Esophagus muscularis mucosa (tissue), 4 donors: ENCODE measurements at regions not wholly inside any gene's neighbourhood (a gene's known extent, or its start where the extent isn't known, plus 50 kb on each side); places are given as distances from the start of the nearest gene placed in this dataset.

Experiments used
- DNase-seq: peaks from one replicate; pipeline ENCODE4 v3.0.0-alpha.2; 2017; ENCODE audit errors: extremely low spot score
- H3K27ac ChIP-seq, 4 donors: fragments of 200-600 bp; sonication (generic); replicated peaks in 1 of 4; 1 replicate in 3 of 4; 2 replicates in 1 of 4; pipeline ENCODE4 v1.5.1; 2016 to 2019; ENCODE audit warnings: mild to moderate bottlenecking in 1 of 4
- H3K27me3 ChIP-seq, 4 donors: fragments of 200-600 bp; sonication (generic); one replicate each; pipeline versions ENCODE4 v1.5.1 to v1.6.0; 2016 to 2019
- H3K36me3 ChIP-seq, 4 donors: fragments of 200-600 bp; sonication (generic); one replicate each; pipeline ENCODE4 v1.5.1; 2016 to 2019
- H3K4me1 ChIP-seq, 4 donors: fragments of 200-600 bp; sonication (generic); one replicate each; pipeline ENCODE4 v1.5.1; 2016 to 2019
- H3K4me3 ChIP-seq, 4 donors: fragments of 200-600 bp; sonication (generic); 1 replicate in 2 of 4; 2 replicates in 2 of 4; pipeline ENCODE4 v1.5.1; 2016 to 2019; ENCODE audit warnings: mild to moderate bottlenecking in 4 of 4, moderate library complexity in 1 of 4
- H3K9me3 ChIP-seq, 4 donors: fragments of 200-600 bp; sonication (generic); 1 replicate in 3 of 4; 2 replicates in 1 of 4; pipeline ENCODE4 v1.5.1; 2016 to 2019
- EP300 ChIP-seq: sonication (generic); formaldehyde crosslinking; IDR thresholded peaks from one replicate; pipeline ENCODE4 v1.6.1; 2017; ENCODE audit warnings: antibody characterized with exemption
- POLR2A ChIP-seq: fragments of 450-650 bp; IDR thresholded peaks from one replicate; pipeline ENCODE4 v1.6.1; 2017; ENCODE audit warnings: antibody characterized with exemption, moderate library complexity, mild to moderate bottlenecking, low read depth
- POLR2AphosphoS5 ChIP-seq, 2 donors: sonication (generic); formaldehyde crosslinking; IDR thresholded peaks; one replicate each; pipeline ENCODE4 v1.6.1; 2017; ENCODE audit warnings: antibody characterized with exemption in 2 of 2
- WGBS: methylation state at CpG from one replicate; pipeline ENCODE4 v1.1.5; 2018; 5-methylcytosine and 5-hydroxymethylcytosine counted together
- intact Hi-C: fragments of 100-400 bp; cut with DNase I; formaldehyde crosslinking; loops from one replicate; pipeline ENCODE4 v1.15.1; 2023
- TF ChIP-seq, protein P1 (sequence below), 3 experiments: fragments of 200-600 bp in 2 of 3; fragments of 450-650 bp in 1 of 3; sonication (generic) in 2 of 3; IDR thresholded peaks; one replicate each; pipeline ENCODE4 v1.5.1; 2017 to 2019; ENCODE audit warnings: antibody characterized with exemption in 3 of 3, mild to moderate bottlenecking in 2 of 3, moderate library complexity in 1 of 3

DNA sequence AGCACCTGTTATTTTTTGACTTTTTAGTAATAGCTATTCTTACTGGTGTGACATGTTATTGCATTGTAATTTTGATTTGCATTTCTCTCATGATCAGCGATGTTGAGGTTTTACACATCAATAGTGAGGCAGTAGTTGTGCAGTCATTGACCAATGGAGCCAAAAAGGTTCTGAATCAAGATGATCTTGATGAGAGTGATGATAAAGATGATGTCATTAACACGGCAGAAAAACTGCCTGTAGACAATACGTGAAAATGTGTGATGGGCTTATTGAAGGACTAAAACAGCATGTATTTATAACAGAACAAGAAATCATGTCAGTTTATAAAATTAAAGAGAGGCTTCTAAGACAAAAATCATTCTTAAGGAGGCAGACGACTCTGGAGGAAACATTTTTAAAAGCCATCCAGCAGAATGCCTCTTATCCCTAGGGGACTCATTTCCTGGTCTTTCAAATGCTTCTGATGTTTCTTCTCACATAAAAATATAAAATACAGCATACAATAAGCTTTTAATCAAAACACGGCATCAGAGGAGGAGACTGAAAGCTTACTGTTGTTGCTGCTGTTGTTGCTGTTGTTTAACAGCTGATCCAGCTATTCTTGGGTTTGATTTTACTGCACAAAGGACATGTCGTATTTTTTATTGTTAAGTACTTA, 400.3 kb downstream of the LTN1 start:
- WGBS = 80% methylated on average over 6 of the region's 6 CpGs
- TF ChIP-seq POLR2AphosphoS5 (IDR thresholded peaks at IDR 0.05) (no peak), EP300 (no peak), POLR2A (no peak)
- TF ChIP-seq, protein P1, sequence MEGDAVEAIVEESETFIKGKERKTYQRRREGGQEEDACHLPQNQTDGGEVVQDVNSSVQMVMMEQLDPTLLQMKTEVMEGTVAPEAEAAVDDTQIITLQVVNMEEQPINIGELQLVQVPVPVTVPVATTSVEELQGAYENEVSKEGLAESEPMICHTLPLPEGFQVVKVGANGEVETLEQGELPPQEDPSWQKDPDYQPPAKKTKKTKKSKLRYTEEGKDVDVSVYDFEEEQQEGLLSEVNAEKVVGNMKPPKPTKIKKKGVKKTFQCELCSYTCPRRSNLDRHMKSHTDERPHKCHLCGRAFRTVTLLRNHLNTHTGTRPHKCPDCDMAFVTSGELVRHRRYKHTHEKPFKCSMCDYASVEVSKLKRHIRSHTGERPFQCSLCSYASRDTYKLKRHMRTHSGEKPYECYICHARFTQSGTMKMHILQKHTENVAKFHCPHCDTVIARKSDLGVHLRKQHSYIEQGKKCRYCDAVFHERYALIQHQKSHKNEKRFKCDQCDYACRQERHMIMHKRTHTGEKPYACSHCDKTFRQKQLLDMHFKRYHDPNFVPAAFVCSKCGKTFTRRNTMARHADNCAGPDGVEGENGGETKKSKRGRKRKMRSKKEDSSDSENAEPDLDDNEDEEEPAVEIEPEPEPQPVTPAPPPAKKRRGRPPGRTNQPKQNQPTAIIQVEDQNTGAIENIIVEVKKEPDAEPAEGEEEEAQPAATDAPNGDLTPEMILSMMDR (IDR thresholded peaks at IDR 0.05) = no peak
- no peaks in the 10 kb centered on the region for H3K36me3 ChIP-seq
- H3K27ac ChIP-seq = no peak overlapping the region
- no peaks in the 10 kb centered on the region for H3K4me1 ChIP-seq
- DNase-seq = no peak
- no peaks in the 10 kb centered on the region for H3K9me3 ChIP-seq
- H3K4me3 ChIP-seq = no peak overlapping the region
- no peaks in the 10 kb centered on the region for H3K27me3 ChIP-seq
- intact Hi-C loops = no loop called here

DNA sequence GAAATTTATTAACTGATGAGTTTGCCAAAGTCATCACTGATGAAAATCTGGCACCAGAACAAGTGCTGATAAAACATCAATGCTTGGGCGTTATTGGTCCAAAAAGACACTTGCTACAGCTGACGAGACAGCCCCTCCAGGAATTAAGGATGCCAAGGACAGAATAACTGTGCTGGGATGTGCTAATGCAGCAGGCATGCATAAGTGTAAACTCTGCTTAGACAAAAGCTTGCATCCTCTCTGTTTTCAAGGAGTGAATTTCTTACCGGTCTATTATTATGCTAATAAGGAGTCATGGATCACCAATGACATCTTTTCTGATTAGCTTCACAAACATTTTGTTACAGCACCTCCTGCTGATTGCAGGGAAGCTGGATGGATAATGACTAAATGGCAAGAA, 402.0 kb downstream of the LTN1 start:
- TF ChIP-seq POLR2A (no peak), EP300 (no peak), POLR2AphosphoS5 (IDR thresholded peaks at IDR 0.05) (no peak)
- TF ChIP-seq, protein P1 (IDR thresholded peaks at IDR 0.05) = no peak
- H3K4me3 ChIP-seq = no peak overlapping the region
- intact Hi-C loops = no loop called here
- 62% methylated on average over 3 of the region's 3 CpGs for WGBS
- peaks cover 0 to 5% (median 1%) of the 10 kb centered on the region in 4 donors for H3K9me3 ChIP-seq
- no peaks in the 10 kb centered on the region for H3K4me1 ChIP-seq
- DNase-seq = no peak
- H3K27me3 ChIP-seq = no peaks in the 10 kb centered on the region
- no peaks in the 10 kb centered on the region for H3K36me3 ChIP-seq
- H3K27ac ChIP-seq = no peak overlapping the region

DNA sequence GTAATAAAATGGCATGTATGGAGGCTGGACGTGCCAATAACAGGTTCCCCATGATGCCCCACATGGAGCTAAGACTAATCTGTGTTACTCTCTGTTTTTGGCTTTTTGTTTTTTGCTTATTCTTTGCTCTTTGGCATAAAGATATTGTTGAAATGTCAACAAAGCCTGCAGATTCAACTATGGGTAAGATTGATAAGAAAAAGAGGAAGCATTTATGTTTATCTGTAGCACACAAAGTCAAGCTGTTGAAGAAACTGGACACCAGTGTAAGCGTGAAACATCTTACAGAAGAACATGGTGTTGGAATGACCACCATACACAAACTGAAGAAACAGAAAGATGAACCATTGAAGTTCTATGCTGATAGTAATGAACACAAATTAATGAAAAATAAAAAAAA, 402.7 kb downstream of the LTN1 start:
- intact Hi-C loops = no loop called here
- no peak for TF ChIP-seq POLR2AphosphoS5 (IDR thresholded peaks at IDR 0.05)
- TF ChIP-seq, protein P1 (IDR thresholded peaks at IDR 0.05) = no peak
- no peak for TF ChIP-seq POLR2A
- TF ChIP-seq EP300 = no peak
- Histone ChIP-seq H3K4me1 (no peaks in the 10 kb centered on the region), H3K27me3 (no peaks in the 10 kb centered on the region), H3K27ac (no peak overlapping the region), H3K9me3 (peaks cover 0 to 5% (median 2%) of the 10 kb centered on the region in 4 donors), H3K36me3 (no peaks in the 10 kb centered on the region), H3K4me3 (no peak overlapping the region)
- 94% methylated on average over 2 of the region's 2 CpGs for WGBS
- no peak for DNase-seq

DNA sequence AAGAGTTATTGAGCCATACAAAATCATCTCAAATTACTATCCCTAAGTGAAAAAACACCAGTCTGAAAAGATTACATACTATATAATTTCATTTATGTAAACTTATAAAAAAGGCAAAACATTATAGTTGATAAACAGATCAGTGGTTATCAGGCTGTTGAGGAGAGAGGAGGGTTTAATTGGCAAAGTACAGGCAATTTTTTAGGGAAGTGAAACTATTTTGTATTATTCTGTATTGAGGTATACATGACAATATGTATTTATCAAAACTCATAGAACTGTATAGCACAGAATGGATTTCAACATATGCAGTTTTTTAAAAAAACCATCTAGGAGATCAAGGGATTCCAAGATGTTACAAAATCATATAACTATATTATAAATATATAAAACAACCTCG, 403.7 kb downstream of the LTN1 start:
- no peak overlapping the region for H3K4me3 ChIP-seq
- no peak for TF ChIP-seq EP300
- TF ChIP-seq, protein P1 (IDR thresholded peaks at IDR 0.05) = no peak
- TF ChIP-seq POLR2A = no peak
- no peak for TF ChIP-seq POLR2AphosphoS5 (IDR thresholded peaks at IDR 0.05)
- no peaks in the 10 kb centered on the region for H3K4me1 ChIP-seq
- H3K9me3 ChIP-seq = peaks cover 0 to 5% (median 2%) of the 10 kb centered on the region in 4 donors
- intact Hi-C loops = no loop called here
- no peak for DNase-seq
- H3K36me3 ChIP-seq = no peaks in the 10 kb centered on the region
- no peak overlapping the region for H3K27ac ChIP-seq
- 100% methylated on average over 1 of the region's 1 CpG for WGBS
- no peaks in the 10 kb centered on the region for H3K27me3 ChIP-seq

DNA sequence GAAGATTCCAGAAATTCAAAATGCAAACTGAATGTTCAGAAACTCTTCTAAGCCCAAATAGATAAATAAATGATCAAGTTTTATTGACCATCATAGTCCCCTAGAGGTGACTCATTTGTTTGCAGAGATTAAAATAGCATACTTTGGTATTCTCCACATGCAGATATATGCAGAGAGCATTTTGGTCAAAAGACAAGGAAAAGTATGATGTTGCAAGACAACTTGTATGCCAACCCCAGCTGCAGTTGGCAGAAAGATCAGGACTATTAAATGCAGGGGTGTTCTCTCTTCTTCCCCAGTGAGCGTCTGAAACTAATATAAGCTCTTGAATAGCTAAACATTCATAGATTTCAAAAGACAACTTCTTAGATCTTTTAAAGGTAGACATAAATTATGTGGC, 404.9 kb downstream of the LTN1 start:
- intact Hi-C loops = no loop called here
- TF ChIP-seq POLR2A = no peak
- no peak for TF ChIP-seq POLR2AphosphoS5 (IDR thresholded peaks at IDR 0.05)
- TF ChIP-seq, protein P1 (IDR thresholded peaks at IDR 0.05) = no peak
- TF ChIP-seq EP300 = no peak
- DNase-seq = no peak
- 82% methylated on average over 1 of the region's 1 CpG for WGBS
- H3K27me3 ChIP-seq = no peaks in the 10 kb centered on the region
- no peaks in the 10 kb centered on the region for H3K36me3 ChIP-seq
- no peaks in the 10 kb centered on the region for H3K4me1 ChIP-seq
- no peak overlapping the region for H3K27ac ChIP-seq
- H3K9me3 ChIP-seq = peaks cover 0 to 5% (median 2%) of the 10 kb centered on the region in 4 donors
- H3K4me3 ChIP-seq = no peak overlapping the region
